GM19455 (cell line): ENCODE measurements at regions not wholly inside any gene's neighbourhood (a gene's known extent, or its start where the extent isn't known, plus 50 kb on each side); places are given as distances from the start of the nearest gene placed in this dataset.
"Not testable (repeated sequence)": the region's sequence is repeated elsewhere in the genome, so short reads cannot be mapped to it uniquely, and the experiment has no call there.

Source experiments
- ATAC-seq: cut with Tn5 transposase; IDR thresholded peaks from one replicate; pipeline ENCODE4 v1.9.1; 2021; ENCODE audit not compliant: unreplicated experiment

DNA sequence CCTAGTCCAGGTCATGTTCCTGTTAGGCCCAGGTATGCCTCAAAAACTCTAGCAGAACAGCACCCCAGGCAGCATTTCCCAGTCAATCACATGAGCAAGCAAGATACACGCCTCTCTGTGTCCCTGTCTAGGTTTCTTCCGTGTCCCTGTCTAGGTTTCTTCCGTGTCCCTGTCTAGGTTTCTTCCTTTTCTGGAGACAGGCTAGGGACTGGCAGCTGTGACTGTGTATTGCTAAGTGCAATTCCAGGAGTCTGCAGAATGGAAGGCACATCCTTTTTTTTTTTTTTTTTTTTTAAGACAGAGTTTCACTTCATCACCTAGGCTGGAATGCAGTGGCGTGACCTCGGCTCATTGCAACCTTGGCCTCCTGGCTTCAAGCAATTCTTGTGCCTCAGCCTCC, 77.6 kb downstream of the SETD4 start:
- no peak for ATAC-seq

DNA sequence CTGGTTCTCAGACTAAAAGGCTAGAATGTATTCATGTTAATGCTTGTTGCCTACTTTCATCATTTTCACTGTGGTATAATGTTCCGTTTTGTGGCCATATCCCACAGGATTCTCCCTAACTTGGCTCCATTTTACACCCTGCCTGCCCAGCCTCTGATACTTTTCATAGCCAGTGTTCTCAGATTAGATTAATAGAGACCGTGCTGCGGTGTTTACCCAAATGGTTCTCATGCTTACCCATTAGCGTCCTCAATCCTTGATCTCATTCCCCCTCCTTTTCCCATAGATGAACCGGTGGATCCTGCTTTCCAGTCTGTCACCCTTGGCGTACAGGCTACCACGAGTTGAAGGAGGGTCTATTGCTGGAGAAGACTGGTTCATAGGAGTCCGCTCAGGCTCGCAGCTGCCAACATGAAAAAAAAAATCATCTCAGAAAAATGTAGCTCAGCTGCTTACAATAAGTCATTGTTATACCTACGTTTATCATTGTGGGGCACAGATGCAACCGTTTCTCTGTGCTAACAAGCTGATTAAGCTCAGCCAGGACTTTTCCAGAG, 78.7 kb downstream of the SETD4 start:
- ATAC-seq = no peak

DNA sequence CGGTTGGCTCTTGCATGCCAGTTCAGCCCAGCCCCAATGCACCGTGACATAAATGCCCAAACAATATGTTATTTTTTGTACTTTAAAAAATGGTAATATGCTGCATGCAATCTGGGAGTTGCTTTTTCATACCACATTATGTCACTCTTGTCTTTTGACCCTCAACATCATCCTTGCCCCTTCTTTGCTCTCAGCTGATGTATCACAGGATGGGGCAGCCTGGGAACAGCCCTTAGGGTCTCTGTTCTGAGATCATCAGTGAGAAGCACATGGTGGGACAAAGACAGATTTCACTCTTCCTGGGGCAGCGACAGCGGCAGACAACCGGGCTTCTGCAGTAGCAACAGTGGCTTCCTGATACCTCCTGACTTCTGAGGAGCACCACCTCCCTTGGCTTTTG, 79.5 kb downstream of the SETD4 start:
- no peak for ATAC-seq

DNA sequence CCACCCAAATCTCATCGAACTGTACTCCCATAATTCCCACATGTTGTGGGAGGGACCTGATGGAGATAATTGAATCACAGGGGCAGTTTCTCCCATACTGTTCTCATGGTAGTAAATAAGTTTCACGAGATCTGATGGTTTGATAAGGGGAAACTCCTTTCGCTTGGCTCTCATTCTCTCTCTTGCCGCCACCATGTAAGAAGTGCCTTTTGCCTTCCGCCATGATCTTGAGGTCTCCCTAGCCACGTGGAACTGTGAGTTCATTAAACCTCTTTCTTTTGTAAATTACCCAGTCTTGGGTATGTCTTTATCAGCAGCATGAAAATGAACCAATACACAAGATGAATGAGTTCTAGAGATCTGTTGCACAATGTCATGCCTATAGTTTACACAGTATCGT, 82.5 kb downstream of the SETD4 start:
- not testable (repeated sequence) for ATAC-seq

DNA sequence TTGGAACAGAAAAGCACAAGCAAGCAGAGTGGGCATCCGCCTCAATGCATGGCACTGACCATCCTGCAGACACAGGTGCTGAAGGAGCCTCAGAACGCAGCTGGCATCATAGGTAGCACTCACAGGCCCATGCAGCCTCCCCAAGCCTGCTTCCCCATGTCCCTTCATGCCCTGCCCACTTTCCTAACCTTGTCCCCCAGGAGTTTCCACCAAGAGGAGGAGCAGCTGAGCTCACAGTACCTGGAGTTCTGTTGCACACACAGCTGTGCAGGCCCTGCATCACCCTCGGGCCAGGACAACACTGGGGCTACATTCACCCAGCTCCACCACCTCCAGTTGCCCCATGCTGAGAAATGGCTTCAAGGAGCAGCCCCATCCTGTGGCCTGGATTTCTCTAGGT, 83.4 kb downstream of the SETD4 start:
- no peak for ATAC-seq

DNA sequence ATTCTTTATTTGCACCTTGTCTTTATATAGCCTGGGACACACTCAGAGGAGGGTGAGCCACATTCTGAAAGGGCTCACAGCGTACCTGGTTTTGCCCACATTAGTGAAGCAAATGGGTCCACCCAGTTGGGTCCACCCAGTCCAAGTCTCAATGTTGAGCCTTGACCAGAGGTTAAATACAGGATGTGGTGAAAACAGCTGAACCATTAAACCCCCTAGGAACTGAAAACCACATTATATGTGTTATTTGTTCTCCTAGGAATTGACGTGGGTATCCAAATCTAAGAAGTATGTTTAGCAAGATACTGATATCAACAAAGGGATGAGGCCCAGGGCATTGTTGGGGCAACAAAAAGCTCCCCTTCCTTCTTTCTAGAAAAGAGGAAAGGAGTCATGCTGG, 83.8 kb downstream of the SETD4 start:
- no peak for ATAC-seq

DNA sequence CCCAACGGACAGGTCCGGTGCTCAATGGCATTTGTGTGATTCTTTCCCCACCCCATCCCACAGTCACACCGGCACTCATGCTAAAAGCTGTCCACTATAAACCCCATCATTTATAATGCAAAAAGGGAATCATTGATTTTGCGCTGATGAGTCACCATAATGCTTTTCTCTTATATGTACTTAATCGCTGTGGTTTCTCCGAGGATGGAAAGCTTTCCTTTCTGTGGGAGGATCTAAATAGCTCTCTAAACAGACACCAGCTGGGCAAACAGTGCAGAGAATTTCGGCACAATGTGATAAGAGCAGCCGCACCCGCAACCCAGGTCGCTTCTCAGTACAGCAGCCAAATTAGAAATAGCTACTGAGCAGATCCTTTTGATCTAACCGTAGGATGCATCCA, 85.6 kb downstream of the SETD4 start:
- ATAC-seq = no peak

DNA sequence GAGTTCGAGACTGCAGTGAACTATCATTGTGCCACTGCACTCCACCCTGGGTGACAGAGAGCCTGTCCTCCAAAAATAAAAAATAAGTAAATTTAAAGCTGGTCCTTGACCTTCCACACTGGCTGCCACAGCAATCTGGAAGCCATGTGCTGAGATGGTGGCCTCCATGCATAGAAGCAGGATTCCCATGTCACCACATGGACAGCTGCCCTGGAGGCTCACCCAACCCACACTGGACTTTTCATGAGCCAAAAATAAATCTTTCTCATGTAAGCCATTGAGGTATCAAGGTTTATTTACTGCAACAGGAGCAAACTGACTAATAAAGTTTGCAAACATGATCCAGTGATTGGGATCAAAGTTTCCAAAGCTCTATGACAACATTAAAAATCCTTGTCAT, 88.5 kb downstream of the SETD4 start:
- no peak for ATAC-seq

DNA sequence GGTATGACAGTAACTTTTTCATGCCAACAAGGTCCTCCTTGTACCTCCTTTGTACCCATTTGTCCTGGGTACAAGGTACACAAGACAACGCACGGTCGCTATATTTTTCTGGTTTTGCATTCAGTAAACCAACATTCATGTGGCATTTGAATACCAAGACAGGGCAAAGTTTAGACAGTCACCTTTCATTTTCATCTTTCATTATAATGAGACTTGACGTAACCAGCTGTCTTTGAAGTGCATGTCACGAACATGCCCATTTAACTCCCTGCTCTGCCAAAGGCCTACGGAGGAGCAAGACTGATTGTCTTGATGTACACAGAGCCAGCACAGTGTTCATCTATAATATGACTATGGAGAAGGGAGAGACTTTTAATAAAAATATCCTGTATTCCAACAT, 91.0 kb downstream of the SETD4 start:
- ATAC-seq = no peak

DNA sequence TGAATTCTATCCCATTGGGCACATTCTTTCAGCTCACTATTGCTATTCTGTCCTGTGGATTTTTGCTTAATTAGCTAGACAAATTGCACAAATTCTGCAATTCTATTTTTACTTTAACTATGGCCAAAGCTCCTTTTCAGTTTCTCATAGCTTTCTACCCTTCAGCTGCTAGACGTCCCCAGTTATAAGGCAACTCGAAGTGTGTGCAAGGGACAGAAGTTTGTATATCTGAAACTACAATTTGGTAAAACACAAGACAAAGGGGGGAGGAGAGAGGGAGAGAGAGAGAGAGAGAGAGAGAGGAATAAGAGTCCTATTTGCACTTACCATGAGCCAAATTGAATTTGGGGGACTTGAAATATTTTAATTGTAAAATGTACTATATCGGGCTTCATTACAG, 91.8 kb downstream of the SETD4 start:
- no peak for ATAC-seq

DNA sequence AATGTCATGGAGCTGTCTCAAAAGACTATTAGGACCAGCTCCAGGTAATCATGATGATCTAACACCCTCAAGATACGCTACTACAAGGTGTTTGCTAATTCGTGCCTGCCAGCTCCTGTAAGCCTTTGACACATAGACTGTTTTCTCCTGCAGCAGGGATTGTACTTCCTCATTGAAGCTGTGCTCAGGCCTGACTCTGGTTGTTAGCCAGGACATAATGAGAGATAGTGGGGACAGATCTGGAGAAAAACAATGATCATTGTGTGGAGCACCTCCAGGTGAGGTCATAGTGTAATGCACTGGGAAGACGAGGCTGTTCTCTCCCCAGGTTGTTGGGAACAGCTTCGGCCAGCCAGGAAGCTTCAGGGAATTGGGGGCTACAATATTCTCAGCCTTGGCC, 94.6 kb downstream of the SETD4 start:
- no peak for ATAC-seq

DNA sequence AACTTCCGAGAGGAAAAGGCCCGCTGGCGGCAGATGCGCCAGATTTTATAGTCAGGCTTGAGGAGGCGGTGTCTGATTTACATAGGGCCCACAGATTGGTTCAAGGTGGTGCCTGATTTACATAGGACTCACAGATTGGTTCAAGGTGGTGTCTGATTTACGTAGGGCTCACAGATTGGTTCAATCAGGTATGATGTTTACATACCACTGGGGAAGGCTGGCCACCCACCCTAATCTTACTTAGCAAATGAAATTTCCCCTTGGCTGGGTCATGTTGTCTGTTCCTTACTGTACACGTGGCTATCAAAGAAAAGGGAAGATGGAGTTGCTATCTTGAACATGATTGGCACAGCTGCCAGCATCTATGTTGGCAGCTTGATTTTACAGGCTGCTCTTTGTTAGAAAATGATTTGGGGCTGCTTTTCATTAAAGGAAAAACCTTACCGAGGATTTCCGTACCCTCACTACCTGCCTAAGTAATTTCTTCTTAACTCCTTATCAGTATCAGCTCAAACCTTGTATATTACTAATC, 96.3 kb downstream of the SETD4 start:
- no peak for ATAC-seq

DNA sequence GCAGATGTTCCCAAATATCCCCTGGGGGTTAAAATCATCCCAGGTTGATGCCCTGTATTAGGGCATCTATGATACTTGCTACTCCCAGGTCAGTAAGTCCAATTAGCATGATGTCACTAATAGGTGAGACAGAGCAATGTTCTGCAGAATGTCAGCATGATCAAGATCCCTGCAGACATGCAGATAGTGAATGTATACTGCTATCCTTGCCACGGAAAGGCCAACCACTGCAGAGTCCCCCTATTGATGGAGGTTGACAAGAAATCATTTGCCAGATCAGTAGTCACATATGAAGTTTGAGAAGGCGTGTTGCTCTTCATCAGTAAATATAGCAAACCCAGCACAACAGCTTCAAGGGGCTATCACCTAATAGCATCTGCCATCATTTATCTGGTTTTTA, 97.4 kb downstream of the SETD4 start:
- ATAC-seq = no peak

DNA sequence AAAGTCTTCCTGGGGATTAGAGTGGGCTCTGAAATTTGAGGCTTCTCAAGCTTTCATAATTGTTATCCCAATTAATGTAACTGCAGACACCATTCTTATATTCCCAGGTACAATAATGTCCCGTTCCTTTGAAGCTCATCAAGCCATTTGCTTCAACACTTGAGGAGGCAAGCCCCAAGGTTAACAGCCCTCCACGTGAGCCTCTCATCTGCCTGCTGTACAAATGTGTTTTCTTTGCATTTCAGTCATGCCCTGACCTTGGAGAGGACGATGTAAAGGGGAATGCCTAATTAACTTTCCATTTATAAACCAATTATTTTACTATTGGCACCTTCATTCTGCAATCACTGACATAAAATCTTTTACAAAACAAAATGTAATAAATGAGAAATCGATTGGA, 106.3 kb downstream of the SETD4 start:
- no peak for ATAC-seq

DNA sequence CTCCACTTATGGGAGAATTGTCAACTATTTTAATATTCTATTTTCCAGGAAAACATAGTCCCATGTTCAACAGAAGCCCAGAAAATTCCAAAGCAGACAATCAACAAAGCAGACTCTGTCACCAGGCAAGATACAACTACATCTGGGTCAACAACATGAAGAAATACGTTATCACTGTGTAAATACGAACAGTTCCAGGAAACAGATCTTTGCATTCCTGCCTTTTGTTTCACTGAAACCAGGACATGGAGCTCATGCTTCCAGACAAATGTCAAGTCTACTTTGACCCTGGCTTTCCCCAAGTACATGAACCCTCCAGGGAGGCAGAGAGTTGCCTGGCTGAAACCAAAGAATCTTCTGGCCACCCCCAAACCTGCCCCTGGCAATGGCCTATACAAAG, 106.7 kb downstream of the SETD4 start:
- ATAC-seq = no peak

DNA sequence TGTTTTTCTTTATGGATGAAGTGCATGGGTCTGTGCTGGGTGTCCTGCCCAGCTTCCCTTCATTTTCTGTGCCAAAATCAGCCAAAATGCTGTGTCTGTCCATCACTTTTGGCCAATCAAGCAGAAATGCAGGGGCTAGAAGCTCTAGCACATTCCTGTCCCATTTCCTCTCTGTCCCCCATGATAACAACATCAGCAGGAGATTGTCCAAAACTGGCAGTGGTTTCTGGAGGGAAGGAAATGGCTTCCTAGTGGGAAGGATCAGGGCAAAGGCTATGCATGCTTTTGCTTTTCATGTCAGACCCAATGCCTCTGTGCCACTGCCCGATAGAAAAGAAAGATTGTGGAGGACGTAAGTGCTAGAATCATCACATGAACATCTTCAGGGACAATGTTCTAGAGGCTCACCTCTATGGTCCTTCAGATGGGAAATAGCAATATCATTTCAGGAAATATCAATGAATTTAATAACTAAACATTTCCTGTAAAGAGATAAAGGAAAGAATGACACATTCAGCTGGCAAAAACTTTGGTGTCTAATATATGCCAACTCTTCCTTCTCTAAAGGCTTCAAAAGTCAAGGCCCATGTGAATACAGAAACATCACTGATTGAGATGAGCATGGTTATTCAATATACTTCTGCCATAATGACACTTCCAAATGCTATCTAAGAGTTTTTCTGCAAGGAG, 107.5 kb downstream of the SETD4 start:
- ATAC-seq = no peak

DNA sequence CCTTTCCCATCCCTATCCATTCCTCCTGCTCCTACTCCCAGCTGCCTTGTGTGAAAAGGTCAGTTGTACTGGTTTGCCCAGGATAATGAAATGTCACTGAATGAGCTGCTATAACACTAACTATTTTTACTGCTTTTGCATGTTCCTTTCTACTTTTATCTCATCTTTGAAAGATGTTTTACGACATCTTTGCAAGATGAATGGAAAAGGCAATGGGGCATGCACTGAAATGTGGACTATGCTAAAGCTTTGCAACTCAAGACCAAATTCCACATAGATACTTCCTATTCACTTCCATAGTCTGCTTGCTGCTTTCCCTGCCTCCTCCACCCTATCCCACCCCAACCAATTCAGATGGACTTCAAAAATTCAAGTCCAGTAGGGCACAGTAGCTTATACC, 111.3 kb downstream of the SETD4 start:
- no peak for ATAC-seq

DNA sequence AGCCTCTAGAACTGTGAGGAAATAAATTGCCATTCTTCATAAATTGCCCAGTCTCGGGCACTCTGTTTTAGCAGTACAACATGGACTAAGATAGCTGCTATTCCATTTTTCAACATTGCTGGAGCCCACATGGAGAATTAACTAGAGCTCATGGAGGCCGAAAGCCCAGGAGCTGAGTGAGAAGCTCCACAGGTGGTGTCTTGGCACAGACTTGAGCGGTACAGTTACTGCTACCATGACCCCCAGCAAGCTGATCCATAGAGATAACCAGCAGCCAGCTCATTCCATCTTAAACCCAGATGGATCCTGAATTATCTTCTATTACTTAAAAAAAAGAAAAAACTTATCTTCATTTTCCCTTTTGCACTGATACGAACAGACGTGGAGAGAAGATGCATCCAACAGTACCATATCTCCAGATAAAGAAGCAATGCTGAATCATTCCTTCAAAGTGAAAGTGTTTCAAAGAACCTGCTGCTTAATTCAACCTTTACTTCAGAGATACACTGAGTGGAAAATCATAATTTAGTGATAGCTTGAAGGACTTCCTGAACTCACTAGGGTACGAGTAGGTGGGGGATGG, 115.1 kb downstream of the SETD4 start:
- ATAC-seq = no peak

DNA sequence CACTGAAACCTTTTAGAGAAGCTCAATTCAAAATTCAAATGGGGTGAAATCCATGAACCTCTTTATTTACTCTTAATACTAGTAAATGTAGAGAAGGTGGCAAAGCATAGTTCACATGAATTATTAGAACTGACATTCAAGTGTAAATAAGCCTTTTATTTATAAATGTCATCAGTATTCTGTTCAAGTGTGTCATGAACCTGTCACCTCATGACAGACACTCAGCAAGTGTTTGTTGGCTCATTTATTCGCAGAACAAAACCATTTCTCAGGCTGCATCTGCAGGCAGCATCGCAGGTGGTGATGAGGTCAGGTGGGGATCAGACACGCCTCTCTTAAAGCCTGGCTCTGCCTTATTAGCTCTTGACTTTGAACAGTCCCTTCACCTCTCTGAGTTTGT, 116.6 kb downstream of the SETD4 start:
- ATAC-seq = no peak

DNA sequence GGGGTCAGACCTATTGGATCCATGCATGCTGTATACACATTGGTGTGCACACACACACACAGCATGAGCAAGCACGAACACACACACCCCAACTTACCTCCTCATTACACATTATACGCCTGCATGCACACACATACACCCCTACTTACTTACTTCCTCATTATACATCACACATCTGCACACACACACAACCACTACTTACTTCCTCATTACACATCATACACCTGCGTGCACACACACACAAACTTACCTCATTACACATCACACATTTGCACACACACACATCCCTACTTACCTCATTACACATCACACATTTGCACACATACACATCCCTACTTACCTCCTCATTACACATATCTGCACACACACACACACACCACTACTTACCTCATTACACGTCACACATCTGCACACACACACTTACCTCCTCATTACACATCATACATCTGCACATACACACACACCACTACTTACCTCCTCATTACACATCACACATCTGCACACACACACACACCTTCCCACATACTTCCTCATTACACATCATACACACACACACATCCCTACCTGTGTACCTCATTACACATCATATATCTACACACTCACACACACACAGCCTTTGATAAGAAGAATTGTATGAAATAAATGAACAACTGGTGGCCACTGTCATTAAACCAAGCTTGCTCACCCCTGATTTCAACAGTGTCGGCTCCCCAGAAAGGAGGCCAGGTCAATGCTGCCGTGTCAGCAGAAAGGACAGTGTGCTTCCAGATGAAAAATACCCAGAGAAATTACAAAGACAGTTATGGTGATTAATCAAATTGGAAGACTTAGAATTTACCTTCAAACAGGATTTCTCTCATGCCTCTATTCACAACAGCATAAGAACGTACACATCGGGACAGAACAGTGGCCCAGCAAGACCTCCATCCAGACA, 117.8 kb downstream of the SETD4 start:
- ATAC-seq = no peak

DNA sequence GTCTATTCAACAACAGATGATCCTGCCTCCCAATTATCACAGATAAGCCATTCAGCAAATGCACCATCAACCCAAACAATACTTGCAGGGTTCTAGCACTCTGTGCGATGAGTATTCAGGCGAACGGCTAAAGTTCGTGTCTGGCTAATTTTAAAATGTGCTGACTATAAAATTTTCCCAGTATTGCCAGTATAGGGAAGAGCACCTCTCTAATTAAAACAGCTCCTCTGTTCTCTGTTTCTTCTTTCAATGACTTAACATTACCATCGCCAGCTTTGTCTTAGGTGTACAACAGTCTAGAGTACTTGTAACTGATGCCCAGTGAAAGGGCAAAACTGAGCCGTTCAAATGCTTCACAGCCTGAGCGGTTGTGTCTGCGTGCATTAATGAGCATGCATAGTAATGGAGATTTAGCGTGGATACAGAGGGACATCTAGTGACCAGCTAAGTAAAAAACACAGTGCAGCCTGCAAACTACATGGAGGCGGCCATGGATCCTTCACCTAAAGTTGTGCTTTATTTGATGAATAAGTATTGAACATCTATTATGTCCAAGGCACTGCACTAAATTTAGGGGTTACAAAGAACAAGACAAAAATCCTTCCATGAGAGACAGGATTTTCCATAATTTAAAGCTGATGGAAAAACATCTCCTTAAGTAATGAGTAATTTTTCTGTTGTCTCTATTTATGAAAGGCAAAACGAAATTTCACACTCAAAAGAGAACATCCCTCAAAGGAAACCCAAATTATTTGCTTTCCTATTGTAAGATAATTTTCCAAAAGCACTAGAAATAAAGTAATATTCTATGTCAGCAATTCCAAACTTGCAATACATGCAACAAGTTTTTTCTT, 120.0 kb downstream of the SETD4 start:
- no peak for ATAC-seq
